PC-9 (cell line): ENCODE measurements at regions not wholly inside any gene's neighbourhood (a gene's known extent, or its start where the extent isn't known, plus 50 kb on each side); places are given as distances from the start of the nearest gene placed in this dataset.
"Not testable (repeated sequence)": the region's sequence is repeated elsewhere in the genome, so short reads cannot be mapped to it uniquely, and the experiment has no call there.

Experiments used
- BruUV-seq: library from RNA; stranded (reverse); fragments of 400-500 nt; replicated peaks from 2 replicates; lab custom pipeline; 2021; lab: Mats Ljungman, UMichigan
- CTCF ChIA-PET: fragments of 300-600 bp; sonication (Branson Sonifier 250); formaldehyde crosslinking; loops from one replicate; lab custom pipeline; 2022; ENCODE audit warnings: antibody characterized with exemption; lab: Charles Lee
- POLR2A ChIA-PET: fragments of 300-600 bp; sonication (Branson Sonifier 250); formaldehyde crosslinking; loops from one replicate; lab custom pipeline; 2022; ENCODE audit warnings: antibody characterized with exemption; ENCODE audit not compliant: unreplicated experiment; lab: Charles Lee
- DNase-seq, 2 experiments: peaks; one replicate each; pipeline versions ENCODE4 v3.0.0 to v3.0.0-alpha.2; 2015 to 2022; ENCODE audit warnings: mixed read lengths in 1 of 2
- H2AFZ ChIP-seq: fragments of 200-600 bp; sonication (generic); 2 replicates; pipeline ENCODE4 v1.8.1; 2017; ENCODE audit warnings: antibody characterized with exemption
- H3F3A ChIP-seq: fragments of 200-600 bp; sonication (generic); 2 replicates; pipeline ENCODE4 v1.8.1; 2017; ENCODE audit warnings: antibody characterized with exemption, mild to moderate bottlenecking, low read depth; ENCODE audit not compliant: insufficient read depth
- H3K27ac ChIP-seq: fragments of 200-600 bp; sonication (generic); 2 replicates; pipeline ENCODE4 v1.6.1; 2016; ENCODE audit warnings: mixed run types
- H3K27me3 ChIP-seq: fragments of 200-600 bp; sonication (generic); 2 replicates; pipeline ENCODE4 v1.6.1; 2016; ENCODE audit warnings: low read depth, mixed run types; ENCODE audit not compliant: insufficient read depth
- H3K36me3 ChIP-seq: fragments of 200-600 bp; sonication (generic); 2 replicates; pipeline ENCODE4 v1.6.1; 2016; ENCODE audit warnings: low read depth, mixed run types
- H3K4me1 ChIP-seq: fragments of 200-600 bp; sonication (generic); replicated peaks from 2 replicates; pipeline ENCODE4 v1.6.1; 2016; ENCODE audit warnings: mixed run types; ENCODE audit not compliant: insufficient read depth
- H3K4me2 ChIP-seq: fragments of 200-600 bp; sonication (generic); 2 replicates; pipeline ENCODE4 v1.6.1; 2017; ENCODE audit warnings: mixed run types
- H3K4me3 ChIP-seq: fragments of 200-600 bp; sonication (generic); 2 replicates; pipeline ENCODE4 v1.6.1; 2016; ENCODE audit warnings: mixed run types
- H3K79me2 ChIP-seq: fragments of 200-600 bp; sonication (generic); 2 replicates; pipeline ENCODE4 v1.6.1; 2017; ENCODE audit warnings: low read depth, mixed run types
- H3K9me2 ChIP-seq: fragments of 200-600 bp; sonication (generic); 2 replicates; pipeline ENCODE4 v1.8.1; 2017; ENCODE audit warnings: mild to moderate bottlenecking; ENCODE audit not compliant: insufficient read depth
- H3K9me3 ChIP-seq: fragments of 200-600 bp; sonication (generic); 2 replicates; pipeline ENCODE4 v1.8.1; 2016; ENCODE audit warnings: low read depth; ENCODE audit not compliant: insufficient read depth
- H4K20me1 ChIP-seq: fragments of 200-600 bp; sonication (generic); 2 replicates; pipeline ENCODE4 v1.8.1; 2017; ENCODE audit not compliant: insufficient read depth
- EZH2 ChIP-seq: fragments of 200-600 bp; sonication (generic); IDR thresholded peaks from 2 replicates; pipeline ENCODE4 v1.8.0; 2017; ENCODE audit warnings: antibody characterized with exemption, low read depth
- intact Hi-C: fragments of 100-400 bp; cut with micrococcal nuclease; formaldehyde crosslinking; loops from one replicate; pipeline ENCODE4 v1.10.0; 2022; ENCODE audit not compliant: unreplicated experiment
- TF ChIP-seq, protein P1 (sequence below): fragments of 200-600 bp; sonication (generic); conservative IDR thresholded peaks from 2 replicates; pipeline ENCODE4 v1.6.1; 2017; ENCODE audit warnings: mixed run types, antibody characterized with exemption, mild to moderate bottlenecking, moderate library complexity

DNA sequence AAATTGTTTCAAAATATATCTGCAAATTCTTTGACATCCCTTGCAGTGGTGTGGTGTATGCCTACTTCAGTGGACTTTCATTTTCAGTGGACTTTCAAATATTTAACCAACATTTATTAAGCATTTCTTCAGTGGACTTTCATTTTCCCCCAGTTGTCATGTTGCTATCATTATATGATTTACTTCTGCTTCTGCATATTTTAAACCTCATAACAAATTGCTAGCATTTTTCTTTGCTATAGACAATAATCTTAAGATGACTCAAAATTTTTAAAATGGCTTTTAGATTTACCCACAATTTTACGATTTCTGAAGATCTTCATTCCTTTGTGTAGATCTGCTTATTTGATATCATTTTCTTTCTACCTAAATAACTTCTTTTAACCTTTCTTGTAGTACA, 592.7 kb upstream of the SLC35B3 start:
- Histone ChIP-seq H3K4me2 (no peak overlapping the region), H4K20me1 (no peaks in the 10 kb centered on the region), H3K4me1 (no peaks in the 10 kb centered on the region), H3F3A (no peaks in the 10 kb centered on the region), H3K36me3 (no peaks in the 10 kb centered on the region), H3K27me3 (no peaks in the 10 kb centered on the region), H3K9me3 (no peaks in the 10 kb centered on the region), H3K79me2 (no peaks in the 10 kb centered on the region), H2AFZ (no peak overlapping the region), H3K27ac (no peak overlapping the region), H3K9me2 (no peaks in the 10 kb centered on the region), H3K4me3 (no peak overlapping the region)
- ChIA-PET POLR2A (no interaction called here), CTCF (no interaction called here)
- no peak for TF ChIP-seq EZH2
- TF ChIP-seq, protein P1, sequence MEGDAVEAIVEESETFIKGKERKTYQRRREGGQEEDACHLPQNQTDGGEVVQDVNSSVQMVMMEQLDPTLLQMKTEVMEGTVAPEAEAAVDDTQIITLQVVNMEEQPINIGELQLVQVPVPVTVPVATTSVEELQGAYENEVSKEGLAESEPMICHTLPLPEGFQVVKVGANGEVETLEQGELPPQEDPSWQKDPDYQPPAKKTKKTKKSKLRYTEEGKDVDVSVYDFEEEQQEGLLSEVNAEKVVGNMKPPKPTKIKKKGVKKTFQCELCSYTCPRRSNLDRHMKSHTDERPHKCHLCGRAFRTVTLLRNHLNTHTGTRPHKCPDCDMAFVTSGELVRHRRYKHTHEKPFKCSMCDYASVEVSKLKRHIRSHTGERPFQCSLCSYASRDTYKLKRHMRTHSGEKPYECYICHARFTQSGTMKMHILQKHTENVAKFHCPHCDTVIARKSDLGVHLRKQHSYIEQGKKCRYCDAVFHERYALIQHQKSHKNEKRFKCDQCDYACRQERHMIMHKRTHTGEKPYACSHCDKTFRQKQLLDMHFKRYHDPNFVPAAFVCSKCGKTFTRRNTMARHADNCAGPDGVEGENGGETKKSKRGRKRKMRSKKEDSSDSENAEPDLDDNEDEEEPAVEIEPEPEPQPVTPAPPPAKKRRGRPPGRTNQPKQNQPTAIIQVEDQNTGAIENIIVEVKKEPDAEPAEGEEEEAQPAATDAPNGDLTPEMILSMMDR: no peak
- DNase-seq: no peak
- intact Hi-C loops: no loop called here
- no TSS peak for BruUV-seq

DNA sequence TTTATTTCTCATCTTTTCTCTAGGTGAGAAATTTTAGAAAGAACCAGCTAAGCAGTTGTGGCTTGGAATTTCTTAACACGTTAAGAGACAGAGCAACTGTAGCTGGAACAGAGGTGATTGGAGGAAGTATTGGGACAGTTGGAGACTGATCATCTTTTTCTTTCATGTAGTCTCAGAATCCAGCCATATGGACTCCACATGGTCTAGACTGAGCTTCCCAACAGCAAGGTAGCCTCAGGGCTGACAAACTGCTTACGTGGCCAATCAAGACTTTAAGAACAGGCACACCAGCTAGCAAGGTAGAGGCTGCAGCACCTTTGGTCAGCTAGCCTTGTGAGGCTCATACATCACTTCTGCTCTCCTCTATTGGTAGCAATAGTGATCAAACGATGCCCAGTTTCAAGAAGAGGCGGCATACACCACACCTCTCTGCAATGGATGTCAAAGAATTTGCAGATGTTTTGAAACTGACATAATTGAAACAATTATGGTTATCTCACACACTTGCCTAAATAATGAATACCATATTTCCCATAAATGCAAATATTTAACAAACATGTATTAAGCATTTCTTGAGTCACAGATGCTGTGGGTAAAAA, 590.5 kb upstream of the SLC35B3 start:
- Histone ChIP-seq H3K4me2 (no peak overlapping the region), H2AFZ (no peak overlapping the region), H3F3A (no peaks in the 10 kb centered on the region), H3K79me2 (no peaks in the 10 kb centered on the region), H3K27ac (no peak overlapping the region), H3K4me3 (no peak overlapping the region), H3K27me3 (no peaks in the 10 kb centered on the region), H3K36me3 (no peaks in the 10 kb centered on the region), H3K9me3 (no peaks in the 10 kb centered on the region), H3K4me1 (no peaks in the 10 kb centered on the region), H4K20me1 (no peaks in the 10 kb centered on the region), H3K9me2 (no peaks in the 10 kb centered on the region)
- intact Hi-C loops: no loop called here
- ChIA-PET POLR2A (no interaction called here), CTCF (no interaction called here)
- DNase-seq: no peak
- BruUV-seq: no TSS peak
- no peak for TF ChIP-seq EZH2
- TF ChIP-seq, protein P1: no peak

DNA sequence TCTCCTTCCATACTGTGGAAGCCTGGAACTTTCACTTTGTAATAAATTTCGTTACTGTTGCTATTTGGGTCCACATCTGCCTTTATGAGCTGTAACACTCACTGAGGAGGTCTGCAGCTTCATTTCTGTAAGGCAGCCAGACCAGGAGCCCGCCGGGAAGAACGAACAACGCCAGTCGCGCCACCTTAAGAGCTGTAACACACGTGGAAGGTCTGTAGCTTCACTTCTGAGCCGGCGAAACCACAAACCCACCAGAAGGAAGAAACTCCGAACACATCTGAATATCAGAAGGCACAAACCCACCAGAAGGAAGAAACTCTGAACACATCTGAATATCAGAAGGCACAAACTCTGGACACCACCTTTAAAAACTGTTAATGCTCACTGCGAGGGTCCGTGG, 589.9 kb upstream of the SLC35B3 start:
- CTCF ChIA-PET: no interaction called here
- H3K79me2 ChIP-seq: no peaks in the 10 kb centered on the region
- no peaks in the 10 kb centered on the region for H3K27me3 ChIP-seq
- no peaks in the 10 kb centered on the region for H3K9me3 ChIP-seq
- H3K9me2 ChIP-seq: no peaks in the 10 kb centered on the region
- no peaks in the 10 kb centered on the region for H3F3A ChIP-seq
- POLR2A ChIA-PET: no interaction called here
- H3K36me3 ChIP-seq: no peaks in the 10 kb centered on the region
- H3K4me3 ChIP-seq: no peak overlapping the region
- no peak for DNase-seq
- no peak overlapping the region for H2AFZ ChIP-seq
- no peak overlapping the region; the same call in 1 of the 2 replicates for H3K4me2 ChIP-seq
- H4K20me1 ChIP-seq: no peaks in the 10 kb centered on the region
- intact Hi-C loops: no loop called here
- H3K27ac ChIP-seq: no peak overlapping the region
- no TSS peak for BruUV-seq
- TF ChIP-seq, protein P1: no peak
- TF ChIP-seq EZH2: no peak
- no peaks in the 10 kb centered on the region for H3K4me1 ChIP-seq

DNA sequence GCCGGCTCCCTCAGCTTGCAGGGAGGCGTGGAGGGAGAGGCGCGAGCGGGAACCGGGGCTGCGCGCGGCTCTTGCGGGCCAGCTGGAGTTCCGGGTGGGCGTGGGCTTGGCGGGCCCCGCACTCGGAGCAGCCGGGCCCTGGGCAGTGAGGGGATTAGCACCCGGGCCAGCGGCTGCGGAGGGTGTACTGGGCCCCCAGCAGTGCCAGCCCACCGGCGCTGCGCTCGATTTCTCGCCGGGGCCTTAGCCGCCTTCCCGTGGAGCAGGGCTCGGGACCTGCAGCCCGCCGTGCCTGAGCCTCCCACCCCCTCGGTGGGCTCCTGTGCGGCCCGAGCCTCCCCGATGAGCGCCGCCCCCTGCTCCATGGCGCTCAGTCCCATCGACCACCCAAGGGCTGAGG, 588.9 kb upstream of the SLC35B3 start:
- H4K20me1 ChIP-seq, POLR2A ChIA-PET: not testable (repeated sequence)

More for the DNA sequence above, 588.9 kb upstream of the SLC35B3 start:
- H3K27ac ChIP-seq, H3F3A ChIP-seq, H3K36me3 ChIP-seq, BruUV-seq, H3K4me1 ChIP-seq, H3K9me3 ChIP-seq, H3K27me3 ChIP-seq, H3K9me2 ChIP-seq, H2AFZ ChIP-seq, CTCF ChIA-PET, H3K4me3 ChIP-seq, DNase-seq, H3K4me2 ChIP-seq, H3K79me2 ChIP-seq, intact Hi-C loops: not testable (repeated sequence)
